Mammary epithelial cell (primary cell): ENCODE measurements at regions not wholly inside any gene's neighbourhood (a gene's known extent, or its start where the extent isn't known, plus 50 kb on each side); places are given as distances from the start of the nearest gene placed in this dataset.

Experiments used
- EZH2 ChIP-seq: IDR thresholded peaks from 2 replicates; pipeline ENCODE4 v1.6.1; 2012; ENCODE audit warnings: low read length, inconsistent platforms, borderline replicate concordance
- TF ChIP-seq, protein P1 (sequence below), 2 donors: IDR thresholded peaks in 1 of 2; conservative IDR thresholded peaks in 1 of 2; 2 replicates each; pipeline ENCODE4 v1.5.1; 2011 to 2012; ENCODE audit warnings: inconsistent platforms in 2 of 2, low read length in 2 of 2, mild to moderate bottlenecking in 2 of 2, control low read depth in 1 of 2, low read depth in 1 of 2; ENCODE audit not compliant: insufficient read depth in 1 of 2; ENCODE audit errors: extremely low read depth in 1 of 2

DNA sequence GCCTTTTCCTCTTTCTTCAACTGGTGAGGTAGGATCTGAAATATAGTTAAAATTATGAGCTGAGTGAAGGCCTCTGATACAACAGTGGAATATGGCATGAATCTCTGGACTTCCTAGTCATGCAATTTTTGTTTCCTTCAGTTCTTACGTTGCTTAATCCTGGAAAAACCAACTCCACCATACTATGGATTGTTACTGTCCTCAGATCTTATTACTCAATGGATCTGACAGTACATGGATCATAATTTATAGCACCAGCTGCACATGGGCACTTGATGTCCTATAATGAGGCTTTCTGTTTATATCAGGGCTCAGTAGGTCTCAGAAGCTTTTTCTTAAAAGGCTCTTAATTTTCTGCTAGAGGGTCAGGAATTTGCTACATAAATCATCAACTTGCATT, 1341.0 kb upstream of the EYS start:
- TF ChIP-seq, protein P1, sequence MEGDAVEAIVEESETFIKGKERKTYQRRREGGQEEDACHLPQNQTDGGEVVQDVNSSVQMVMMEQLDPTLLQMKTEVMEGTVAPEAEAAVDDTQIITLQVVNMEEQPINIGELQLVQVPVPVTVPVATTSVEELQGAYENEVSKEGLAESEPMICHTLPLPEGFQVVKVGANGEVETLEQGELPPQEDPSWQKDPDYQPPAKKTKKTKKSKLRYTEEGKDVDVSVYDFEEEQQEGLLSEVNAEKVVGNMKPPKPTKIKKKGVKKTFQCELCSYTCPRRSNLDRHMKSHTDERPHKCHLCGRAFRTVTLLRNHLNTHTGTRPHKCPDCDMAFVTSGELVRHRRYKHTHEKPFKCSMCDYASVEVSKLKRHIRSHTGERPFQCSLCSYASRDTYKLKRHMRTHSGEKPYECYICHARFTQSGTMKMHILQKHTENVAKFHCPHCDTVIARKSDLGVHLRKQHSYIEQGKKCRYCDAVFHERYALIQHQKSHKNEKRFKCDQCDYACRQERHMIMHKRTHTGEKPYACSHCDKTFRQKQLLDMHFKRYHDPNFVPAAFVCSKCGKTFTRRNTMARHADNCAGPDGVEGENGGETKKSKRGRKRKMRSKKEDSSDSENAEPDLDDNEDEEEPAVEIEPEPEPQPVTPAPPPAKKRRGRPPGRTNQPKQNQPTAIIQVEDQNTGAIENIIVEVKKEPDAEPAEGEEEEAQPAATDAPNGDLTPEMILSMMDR (conservative IDR thresholded peaks at IDR 0.05 in 1 of 2, IDR thresholded peaks at IDR 0.05 in 1 of 2; ENCODE audit: extremely low read depth in 1 of 2, insufficient read depth in 1 of 2, low read depth in 1 of 2, low read length in 2 of 2), result no peak
- no peak for TF ChIP-seq EZH2
